GM21360 (cell line): ENCODE measurements at regions not wholly inside any gene's neighbourhood (a gene's known extent, or its start where the extent isn't known, plus 50 kb on each side); places are given as distances from the start of the nearest gene placed in this dataset.

Experiments
- ATAC-seq: cut with Tn5 transposase; IDR thresholded peaks from one replicate; pipeline ENCODE4 v1.9.1; 2021; ENCODE audit warnings: mild to moderate bottlenecking, moderate library complexity; ENCODE audit not compliant: unreplicated experiment

- ATAC-seq, result no peak
Observed at GRCh38 chr7:67807826-67808225, 811.2 kb downstream of the TYW1 start.

- ATAC-seq, result no peak
Observed at GRCh38 chr7:67809586-67809985, 813.0 kb downstream of the TYW1 start.

GRCh38 chr7:67813621-67814292, 817.1 kb downstream of the TYW1 start:
- ATAC-seq, result no peak

GRCh38 chr7:67817481-67817880, 820.8 kb downstream of the TYW1 start:
- ATAC-seq, result no peak

GRCh38 chr7:67821116-67821515, 824.5 kb downstream of the TYW1 start:
- ATAC-seq, result no peak

GRCh38 chr7:67823345-67823744, 826.7 kb downstream of the TYW1 start:
- no peak for ATAC-seq

GRCh38 chr7:67825356-67825755, 828.7 kb downstream of the TYW1 start:
- ATAC-seq, result no peak

GRCh38 chr7:67841896-67842295, 845.3 kb downstream of the TYW1 start:
- no peak for ATAC-seq

GRCh38 chr7:67842571-67842970, 845.9 kb downstream of the TYW1 start:
- ATAC-seq, result no peak

GRCh38 chr7:67843001-67843565, 846.5 kb downstream of the TYW1 start:
- ATAC-seq, result no peak

- no peak for ATAC-seq
Observed at GRCh38 chr7:67843615-67844014, 847.0 kb downstream of the TYW1 start.

- ATAC-seq, result no peak
Observed at GRCh38 chr7:67847092-67847787, 850.6 kb downstream of the TYW1 start.

- no peak for ATAC-seq
Observed at GRCh38 chr7:67854221-67855178, 857.9 kb downstream of the TYW1 start.

GRCh38 chr7:67855322-67855721, 858.7 kb downstream of the TYW1 start:
- ATAC-seq, result no peak

- ATAC-seq, result no peak
Observed at GRCh38 chr7:67856046-67856445, 859.4 kb downstream of the TYW1 start.

GRCh38 chr7:67857698-67858097, 861.1 kb downstream of the TYW1 start:
- ATAC-seq, result no peak

GRCh38 chr7:67858931-67859330, 862.3 kb downstream of the TYW1 start:
- no peak for ATAC-seq

GRCh38 chr7:67863911-67864310, 867.3 kb downstream of the TYW1 start:
- no peak for ATAC-seq

GRCh38 chr7:67866054-67866453, 869.4 kb downstream of the TYW1 start:
- no peak for ATAC-seq

- no peak for ATAC-seq
Observed at GRCh38 chr7:67866812-67867211, 870.2 kb downstream of the TYW1 start.

GRCh38 chr7:67870396-67870795, 873.8 kb downstream of the TYW1 start:
- no peak for ATAC-seq
